SK-N-SH treated with all-trans-retinoic acid at 6 μM for 48 hours (cell line): ENCODE measurements at regions not wholly inside any gene's neighbourhood (a gene's known extent, or its start where the extent isn't known, plus 50 kb on each side); places are given as distances from the start of the nearest gene placed in this dataset.

ENCODE experiments used
- CSDC2 ChIP-seq: fragments of 250-450 bp; sonication (Bioruptor Pico); IDR thresholded peaks from 2 replicates; pipeline ENCODE4 v1.5.0; 2020; ENCODE audit warnings: mild to moderate bottlenecking, moderate library complexity
- ISL1 ChIP-seq: fragments of 250-450 bp; sonication (Bioruptor Pico); IDR thresholded peaks from 2 replicates; pipeline ENCODE4 v2.1.2; 2022; ENCODE audit warnings: mild to moderate bottlenecking, moderate library complexity
- PATZ1 ChIP-seq: fragments of 250-450 bp; sonication (Bioruptor Pico); IDR thresholded peaks from 2 replicates; pipeline ENCODE4 v1.8.0; 2020; ENCODE audit warnings: mild to moderate bottlenecking, moderate library complexity, borderline replicate concordance
- SNAI2 ChIP-seq: fragments of 250-450 bp; sonication (Bioruptor Pico); IDR thresholded peaks from 2 replicates; pipeline ENCODE4 v1.5.0; 2020; ENCODE audit warnings: mild to moderate bottlenecking, moderate library complexity
- TOX ChIP-seq: fragments of 250-450 bp; sonication (Bioruptor Pico); IDR thresholded peaks from 2 replicates; pipeline ENCODE4 v1.8.0; 2021; ENCODE audit warnings: mild to moderate bottlenecking, moderate library complexity, borderline replicate concordance
- ZFP3 ChIP-seq: fragments of 250-450 bp; sonication (Bioruptor Pico); IDR thresholded peaks from 2 replicates; pipeline ENCODE4 v1.5.0; 2020; ENCODE audit warnings: mild to moderate bottlenecking, moderate library complexity
- ZNF565 ChIP-seq: fragments of 450-650 bp; formaldehyde crosslinking; conservative IDR thresholded peaks from 2 replicates; pipeline ENCODE4 v1.5.0; 2020; ENCODE audit warnings: low read depth, mild to moderate bottlenecking, moderate library complexity

GRCh38 chr3:124576565-124577493 is 153.4 kb upstream of the UMPS start:
- no peak for TF ChIP-seq PATZ1 (CRISPR knock-in tag)
- TF ChIP-seq TOX (CRISPR knock-in tag), result no peak
- TF ChIP-seq ISL1 (CRISPR knock-in tag), result no peak
- TF ChIP-seq ZNF565 (CRISPR knock-in tag), result no peak
- no peak for TF ChIP-seq CSDC2 (CRISPR knock-in tag)
- TF ChIP-seq SNAI2 (CRISPR knock-in tag), result no peak
- TF ChIP-seq ZFP3 (CRISPR knock-in tag), result no peak
